22Rv1 (cell line): ENCODE measurements at regions not wholly inside any gene's neighbourhood (a gene's known extent, or its start where the extent isn't known, plus 50 kb on each side); places are given as distances from the start of the nearest gene placed in this dataset.

Source experiments
- CTCF ChIP-seq: fragments of 450-650 bp; IDR thresholded peaks from 2 replicates; pipeline ENCODE4 v1.5.1; 2017; ENCODE audit warnings: mild to moderate bottlenecking
- ZFX ChIP-seq: fragments of 450-650 bp; IDR thresholded peaks from 2 replicates; pipeline ENCODE4 v1.6.1; 2017; ENCODE audit warnings: antibody characterized with exemption, borderline replicate concordance

DNA sequence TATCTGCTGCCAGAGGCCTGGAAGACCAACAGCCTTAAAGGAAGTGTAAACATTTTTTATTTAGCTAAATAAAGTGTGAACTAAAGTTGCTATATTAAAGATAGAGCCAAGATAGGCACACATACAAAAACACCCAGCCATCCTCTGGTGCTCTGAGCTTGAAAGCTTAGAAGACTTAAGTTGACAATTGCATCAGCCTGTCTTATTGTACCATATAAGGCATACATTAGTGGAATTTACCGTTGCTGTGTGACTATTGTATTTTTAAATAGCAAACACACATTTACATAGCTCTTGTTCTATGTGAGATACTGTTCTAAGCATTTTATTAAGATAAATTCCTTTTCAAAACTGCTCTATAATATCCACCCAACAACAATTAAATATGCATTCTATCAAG is 736.6 kb upstream of the ZEB2 start:
- no peak for TF ChIP-seq CTCF
- no peak for TF ChIP-seq ZFX
